GM19324 (cell line): ENCODE measurements at regions not wholly inside any gene's neighbourhood (a gene's known extent, or its start where the extent isn't known, plus 50 kb on each side); places are given as distances from the start of the nearest gene placed in this dataset.

Source experiments
- ATAC-seq: cut with Tn5 transposase; IDR thresholded peaks from one replicate; pipeline ENCODE4 v1.9.1; 2021; ENCODE audit warnings: mild to moderate bottlenecking, moderate library complexity; ENCODE audit not compliant: unreplicated experiment, low FRiP score

GRCh38 chr1:116230712-116231111 lies 119.5 kb downstream of the MAB21L3 start:
- no peak for ATAC-seq

GRCh38 chr1:116231752-116232151 lies 120.6 kb downstream of the MAB21L3 start:
- ATAC-seq = no peak

- no peak for ATAC-seq
Observed at GRCh38 chr1:116232989-116233514, 121.9 kb downstream of the MAB21L3 start.

- no peak for ATAC-seq
Observed at GRCh38 chr1:116234429-116234828, 123.2 kb downstream of the MAB21L3 start.

- ATAC-seq = no peak
Observed at GRCh38 chr1:116239916-116240315, 128.7 kb downstream of the MAB21L3 start.

GRCh38 chr1:116242741-116243140 lies 130.3 kb upstream of the ATP1A1 start:
- ATAC-seq = no peak

- ATAC-seq = no peak
Observed at GRCh38 chr1:116243333-116244054, 129.6 kb upstream of the ATP1A1 start.

- no peak for ATAC-seq
Observed at GRCh38 chr1:116246174-116246573, 126.9 kb upstream of the ATP1A1 start.

- no peak for ATAC-seq
Observed at GRCh38 chr1:116252271-116252670, 120.8 kb upstream of the ATP1A1 start.

- ATAC-seq = no peak
Observed at GRCh38 chr1:116252785-116253184, 120.3 kb upstream of the ATP1A1 start.

- no peak for ATAC-seq
Observed at GRCh38 chr1:116253566-116254382, 119.3 kb upstream of the ATP1A1 start.

- ATAC-seq = no peak
Observed at GRCh38 chr1:116254776-116255175, 118.3 kb upstream of the ATP1A1 start.

GRCh38 chr1:116255486-116256285 lies 117.4 kb upstream of the ATP1A1 start:
- ATAC-seq = no peak

- no peak for ATAC-seq
Observed at GRCh38 chr1:116256286-116256649, 116.8 kb upstream of the ATP1A1 start.

GRCh38 chr1:116256875-116257274 lies 116.2 kb upstream of the ATP1A1 start:
- no peak for ATAC-seq

GRCh38 chr1:116257341-116257767 lies 115.7 kb upstream of the ATP1A1 start:
- no peak for ATAC-seq

- no peak for ATAC-seq
Observed at GRCh38 chr1:116257836-116258235, 115.2 kb upstream of the ATP1A1 start.

GRCh38 chr1:116258668-116259419 lies 114.2 kb upstream of the ATP1A1 start:
- ATAC-seq = no peak

GRCh38 chr1:116259663-116260062 lies 113.4 kb upstream of the ATP1A1 start:
- no peak for ATAC-seq

GRCh38 chr1:116260115-116260514 lies 112.9 kb upstream of the ATP1A1 start:
- ATAC-seq = no peak
